RPMI7951 (cell line): ENCODE measurements at regions not wholly inside any gene's neighbourhood (a gene's known extent, or its start where the extent isn't known, plus 50 kb on each side); places are given as distances from the start of the nearest gene placed in this dataset.
"Not testable (repeated sequence)": the region's sequence is repeated elsewhere in the genome, so short reads cannot be mapped to it uniquely, and the experiment has no call there.

Experiments
- DNase-seq: peaks from one replicate; pipeline ENCODE4 v3.0.0-alpha.2; 2012; ENCODE audit warnings: low read depth

GRCh38 chr12:31820832-31821231 is 92.0 kb upstream of the AMN1 start:
- DNase-seq, result no peak

- DNase-seq, result no peak
Measured at GRCh38 chr12:31819427-31819826, 90.6 kb upstream of the AMN1 start.

- DNase-seq, result no peak
Measured at GRCh38 chr12:31818623-31819268, 89.9 kb upstream of the AMN1 start.

GRCh38 chr12:31817120-31817519 is 88.3 kb upstream of the AMN1 start:
- no peak for DNase-seq

- no peak for DNase-seq
Measured at GRCh38 chr12:31815096-31815495, 86.3 kb upstream of the AMN1 start.

GRCh38 chr12:31813305-31813704 is 84.5 kb upstream of the AMN1 start:
- DNase-seq, result peak; percentile 13

GRCh38 chr12:31807773-31808097 is 78.9 kb upstream of the AMN1 start:
- no peak for DNase-seq

GRCh38 chr12:31807081-31807772 is 78.4 kb upstream of the AMN1 start:
- not testable (repeated sequence) for DNase-seq

- DNase-seq, result not testable (repeated sequence)
Measured at GRCh38 chr12:31805681-31806080, 76.9 kb upstream of the AMN1 start.

GRCh38 chr12:31804707-31805106 is 75.9 kb upstream of the AMN1 start:
- DNase-seq, result not testable (repeated sequence)

- DNase-seq, result no peak
Measured at GRCh38 chr12:31804185-31804504, 75.3 kb upstream of the AMN1 start.

GRCh38 chr12:31803306-31804184 is 74.7 kb upstream of the AMN1 start:
- no peak for DNase-seq

GRCh38 chr12:31801872-31802271 is 73.1 kb upstream of the AMN1 start:
- no peak for DNase-seq

GRCh38 chr12:31797230-31797872 is 68.5 kb upstream of the AMN1 start:
- no peak for DNase-seq

GRCh38 chr12:31796270-31796951 is 67.6 kb upstream of the AMN1 start:
- DNase-seq, result no peak

GRCh38 chr12:31794745-31795144 is 65.9 kb upstream of the AMN1 start:
- no peak for DNase-seq

- not testable (repeated sequence) for DNase-seq
Measured at GRCh38 chr12:31791265-31791664, 62.4 kb upstream of the AMN1 start.

- no peak for DNase-seq
Measured at GRCh38 chr12:31790759-31791158, 61.9 kb upstream of the AMN1 start.

GRCh38 chr12:31785318-31785717 is 56.5 kb upstream of the AMN1 start:
- no peak for DNase-seq

- DNase-seq, result peak; percentile 68
Measured at GRCh38 chr12:31783996-31784645, 55.3 kb upstream of the AMN1 start.

- DNase-seq, result no peak
Measured at GRCh38 chr12:31783556-31783955, 54.7 kb upstream of the AMN1 start.
